C4-2B (cell line): ENCODE measurements at regions not wholly inside any gene's neighbourhood (a gene's known extent, or its start where the extent isn't known, plus 50 kb on each side); places are given as distances from the start of the nearest gene placed in this dataset.

ENCODE experiments used
- ZFX ChIP-seq: fragments of 450-650 bp; IDR thresholded peaks from 2 replicates; pipeline ENCODE4 v1.6.1; 2017
- TF ChIP-seq, protein P1 (sequence below): fragments of 450-650 bp; conservative IDR thresholded peaks from 2 replicates; pipeline ENCODE4 v1.5.1; 2017; ENCODE audit warnings: mild to moderate bottlenecking

DNA sequence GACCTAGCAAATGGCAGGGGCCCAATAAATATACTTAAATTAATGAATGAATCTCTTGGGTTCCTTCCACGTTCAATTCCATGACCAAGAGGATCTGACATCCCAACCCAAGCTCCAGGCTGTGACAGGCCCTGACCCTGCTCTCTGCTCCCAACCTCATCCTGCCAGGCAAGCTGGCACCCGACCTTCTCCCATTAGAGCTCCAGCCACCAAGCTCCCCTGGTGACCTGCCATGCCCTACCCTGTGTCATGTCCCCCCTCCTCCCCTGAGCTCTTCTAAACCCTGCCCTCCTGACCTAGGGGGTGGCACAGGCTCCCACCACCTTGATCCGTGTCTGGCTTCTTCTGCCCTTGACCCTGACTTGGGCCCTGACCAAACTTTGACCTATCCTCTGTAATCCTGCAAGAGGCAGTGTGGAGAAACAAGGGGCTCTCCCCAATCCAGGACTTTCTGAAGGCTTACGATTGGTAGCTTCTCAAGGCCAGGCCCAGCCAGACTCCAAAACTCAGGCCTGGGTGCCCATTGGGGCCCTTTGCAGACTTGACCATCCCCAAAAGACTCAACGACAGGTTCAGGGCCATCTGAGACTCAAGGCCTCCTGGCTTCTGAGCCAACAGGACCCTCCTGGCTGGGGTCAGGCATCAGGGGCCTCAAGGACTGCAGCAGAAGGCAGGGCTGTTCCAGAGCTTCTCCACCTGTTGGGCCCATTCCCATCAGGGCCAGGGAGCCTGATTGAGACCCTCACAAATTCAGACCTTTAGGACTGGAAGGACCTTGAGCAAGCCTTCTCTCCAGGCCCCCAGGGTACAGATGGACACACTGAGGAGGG is 249.0 kb downstream of the PTPRU start:
- TF ChIP-seq, protein P1, sequence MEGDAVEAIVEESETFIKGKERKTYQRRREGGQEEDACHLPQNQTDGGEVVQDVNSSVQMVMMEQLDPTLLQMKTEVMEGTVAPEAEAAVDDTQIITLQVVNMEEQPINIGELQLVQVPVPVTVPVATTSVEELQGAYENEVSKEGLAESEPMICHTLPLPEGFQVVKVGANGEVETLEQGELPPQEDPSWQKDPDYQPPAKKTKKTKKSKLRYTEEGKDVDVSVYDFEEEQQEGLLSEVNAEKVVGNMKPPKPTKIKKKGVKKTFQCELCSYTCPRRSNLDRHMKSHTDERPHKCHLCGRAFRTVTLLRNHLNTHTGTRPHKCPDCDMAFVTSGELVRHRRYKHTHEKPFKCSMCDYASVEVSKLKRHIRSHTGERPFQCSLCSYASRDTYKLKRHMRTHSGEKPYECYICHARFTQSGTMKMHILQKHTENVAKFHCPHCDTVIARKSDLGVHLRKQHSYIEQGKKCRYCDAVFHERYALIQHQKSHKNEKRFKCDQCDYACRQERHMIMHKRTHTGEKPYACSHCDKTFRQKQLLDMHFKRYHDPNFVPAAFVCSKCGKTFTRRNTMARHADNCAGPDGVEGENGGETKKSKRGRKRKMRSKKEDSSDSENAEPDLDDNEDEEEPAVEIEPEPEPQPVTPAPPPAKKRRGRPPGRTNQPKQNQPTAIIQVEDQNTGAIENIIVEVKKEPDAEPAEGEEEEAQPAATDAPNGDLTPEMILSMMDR, result no peak
- no peak for TF ChIP-seq ZFX
